SK-MEL-5 (cell line): ENCODE measurements at regions not wholly inside any gene's neighbourhood (a gene's known extent, or its start where the extent isn't known, plus 50 kb on each side); places are given as distances from the start of the nearest gene placed in this dataset.

Source experiments
- DNase-seq: peaks from one replicate; pipeline ENCODE4 v3.0.0-alpha.2; 2016; ENCODE audit warnings: low read depth, low spot score
- in situ Hi-C: cut with HindIII; loops from 2 replicates; pipeline ENCODE4 v1.10.0; 2016; ENCODE audit warnings: low sequenced_read_pairs, high pct_unique_total_duplicates, low pct_unique_long_range_greater_than_20kb

GRCh38 chr18:45203677-45204076 is 411.6 kb upstream of the SLC14A2 start:
- no peak for DNase-seq
- in situ Hi-C loops = loop anchor here (25.0 kb wide), 1 partner anchor 141 kb away; no protein-coding TSS in a partner anchor

GRCh38 chr18:45207328-45207727 is 407.9 kb upstream of the SLC14A2 start:
- no peak for DNase-seq
- in situ Hi-C loops = loop anchor here (25.0 kb wide), 1 partner anchor 145 kb away; no protein-coding TSS in a partner anchor

- in situ Hi-C loops = loop anchor here (25.0 kb wide), 1 partner anchor 146 kb away; no protein-coding TSS in a partner anchor
- DNase-seq = no peak
Observed at GRCh38 chr18:45208164-45208563, 407.1 kb upstream of the SLC14A2 start.

GRCh38 chr18:45212181-45213039 is 402.9 kb upstream of the SLC14A2 start:
- peak; percentile 90 for DNase-seq
- in situ Hi-C loops = loop anchor here (25.0 kb wide), 1 partner anchor 150 kb away; no protein-coding TSS in a partner anchor

GRCh38 chr18:45213040-45213333 is 402.3 kb upstream of the SLC14A2 start:
- in situ Hi-C loops = loop anchor here (25.0 kb wide), 1 partner anchor 151 kb away; no protein-coding TSS in a partner anchor
- DNase-seq = no peak

- no peak for DNase-seq
- in situ Hi-C loops = loop anchor here (25.0 kb wide), 1 partner anchor 156 kb away; no protein-coding TSS in a partner anchor
Observed at GRCh38 chr18:45218436-45218835, 396.8 kb upstream of the SLC14A2 start.

GRCh38 chr18:45221363-45221762 is 393.9 kb upstream of the SLC14A2 start:
- in situ Hi-C loops = loop anchor here (25.0 kb wide), 1 partner anchor 159 kb away; no protein-coding TSS in a partner anchor
- DNase-seq = no peak

- no peak for DNase-seq
- in situ Hi-C loops = loop anchor here (25.0 kb wide), 1 partner anchor 160 kb away; no protein-coding TSS in a partner anchor
Observed at GRCh38 chr18:45222180-45222579, 393.1 kb upstream of the SLC14A2 start.

- in situ Hi-C loops = no loop called here
- DNase-seq = no peak
Observed at GRCh38 chr18:45227001-45227742, 388.1 kb upstream of the SLC14A2 start.

GRCh38 chr18:45228796-45229388 is 386.4 kb upstream of the SLC14A2 start:
- no peak for DNase-seq
- in situ Hi-C loops = no loop called here

- no peak for DNase-seq
- in situ Hi-C loops = no loop called here
Observed at GRCh38 chr18:45231617-45232016, 383.7 kb upstream of the SLC14A2 start.

GRCh38 chr18:45232061-45232460 is 383.2 kb upstream of the SLC14A2 start:
- in situ Hi-C loops = no loop called here
- DNase-seq = no peak

GRCh38 chr18:45236676-45237075 is 378.6 kb upstream of the SLC14A2 start:
- DNase-seq = no peak
- in situ Hi-C loops = no loop called here

- in situ Hi-C loops = no loop called here
- DNase-seq = no peak
Observed at GRCh38 chr18:45237343-45238098, 377.8 kb upstream of the SLC14A2 start.

GRCh38 chr18:45241271-45241670 is 374.0 kb upstream of the SLC14A2 start:
- DNase-seq = peak; percentile 58
- in situ Hi-C loops = no loop called here

GRCh38 chr18:45241982-45242565 is 373.2 kb upstream of the SLC14A2 start:
- no peak for DNase-seq
- in situ Hi-C loops = no loop called here
